Astrocyte (in vitro differentiated cells and primary cell): ENCODE measurements at regions not wholly inside any gene's neighbourhood (a gene's known extent, or its start where the extent isn't known, plus 50 kb on each side); places are given as distances from the start of the nearest gene placed in this dataset.

Source experiments
- DNase-seq: peaks from one replicate; pipeline ENCODE4 v3.0.0-alpha.2; 2010; ENCODE audit warnings: low read depth
- FAIRE-seq: peaks from 2 replicates; lab custom pipeline; 2011; peaks lifted over from hg19 to GRCh38; lab: Jason Lieb, UNC
- H2AFZ ChIP-seq: 2 replicates; pipeline ENCODE4 v1.6.0; 2012; ENCODE audit warnings: low read depth, low read length, inconsistent platforms
- H3K27ac ChIP-seq: 2 replicates; pipeline ENCODE4 v1.5.1; 2011; ENCODE audit warnings: low read depth, low read length, inconsistent platforms
- H3K27me3 ChIP-seq: 2 replicates; pipeline ENCODE4 v1.6.0; 2011; ENCODE audit warnings: low read length, inconsistent platforms; ENCODE audit not compliant: insufficient read depth
- H3K36me3 ChIP-seq: 2 replicates; pipeline ENCODE4 v1.5.1; 2011; ENCODE audit warnings: low read length, inconsistent platforms; ENCODE audit not compliant: insufficient read depth
- H3K4me1 ChIP-seq: 2 replicates; pipeline ENCODE4 v1.5.1; 2011; ENCODE audit warnings: low read length, inconsistent platforms; ENCODE audit not compliant: insufficient read depth
- H3K4me2 ChIP-seq: 2 replicates; pipeline ENCODE4 v1.6.0; 2012; ENCODE audit warnings: low read length, inconsistent platforms
- H3K4me3 ChIP-seq: 2 replicates; pipeline ENCODE4 v1.5.1; 2011; ENCODE audit warnings: low read depth, mild to moderate bottlenecking, low read length, inconsistent platforms; ENCODE audit not compliant: insufficient read depth
- H3K79me2 ChIP-seq: 2 replicates; pipeline ENCODE4 v1.6.0; 2012; ENCODE audit warnings: mild to moderate bottlenecking, low read length, inconsistent platforms; ENCODE audit not compliant: insufficient read depth
- H3K9ac ChIP-seq: 2 replicates; pipeline ENCODE4 v1.6.0; 2012; ENCODE audit warnings: mild to moderate bottlenecking, low read length, inconsistent platforms
- H3K9me3 ChIP-seq: 2 replicates; pipeline ENCODE4 v1.5.1; 2012; ENCODE audit warnings: low read depth, mild to moderate bottlenecking, low read length, inconsistent platforms; ENCODE audit not compliant: insufficient read depth
- H4K20me1 ChIP-seq: 2 replicates; pipeline ENCODE4 v1.6.0; 2012; ENCODE audit warnings: low read length, inconsistent platforms; ENCODE audit not compliant: insufficient read depth
- H3K27ac Mint-ChIP-seq: one replicate; pipeline ENCODE4 v1.8.0; 2021; ENCODE audit warnings: mild to moderate bottlenecking, mixed read lengths; ENCODE audit not compliant: unreplicated experiment
- H3K27me3 Mint-ChIP-seq: one replicate; pipeline ENCODE4 v1.8.0; 2021; ENCODE audit warnings: low read depth, mixed read lengths; ENCODE audit not compliant: unreplicated experiment
- H3K36me3 Mint-ChIP-seq: one replicate; pipeline ENCODE4 v1.8.0; 2021; ENCODE audit warnings: low read depth, mixed read lengths; ENCODE audit not compliant: unreplicated experiment
- H3K4me1 Mint-ChIP-seq: one replicate; pipeline ENCODE4 v1.8.0; 2021; ENCODE audit warnings: low read depth, mixed read lengths; ENCODE audit not compliant: unreplicated experiment
- H3K4me3 Mint-ChIP-seq: one replicate; pipeline ENCODE4 v1.8.0; 2021; ENCODE audit warnings: mild to moderate bottlenecking, moderate library complexity, mixed read lengths; ENCODE audit not compliant: unreplicated experiment
- H3K9me3 Mint-ChIP-seq: one replicate; pipeline ENCODE4 v1.8.0; 2021; ENCODE audit warnings: mild to moderate bottlenecking, mixed read lengths; ENCODE audit not compliant: unreplicated experiment
- EZH2 ChIP-seq: IDR thresholded peaks from 2 replicates; pipeline ENCODE4 v1.6.1; 2012; ENCODE audit warnings: mild to moderate bottlenecking, low read length, inconsistent platforms; ENCODE audit not compliant: insufficient read depth
- TF ChIP-seq, protein P1 (sequence below): IDR thresholded peaks from 2 replicates; pipeline ENCODE4 v1.5.1; 2011; ENCODE audit warnings: low read depth, mild to moderate bottlenecking, inconsistent platforms, low read length, moderate library complexity; ENCODE audit not compliant: insufficient read depth

DNA sequence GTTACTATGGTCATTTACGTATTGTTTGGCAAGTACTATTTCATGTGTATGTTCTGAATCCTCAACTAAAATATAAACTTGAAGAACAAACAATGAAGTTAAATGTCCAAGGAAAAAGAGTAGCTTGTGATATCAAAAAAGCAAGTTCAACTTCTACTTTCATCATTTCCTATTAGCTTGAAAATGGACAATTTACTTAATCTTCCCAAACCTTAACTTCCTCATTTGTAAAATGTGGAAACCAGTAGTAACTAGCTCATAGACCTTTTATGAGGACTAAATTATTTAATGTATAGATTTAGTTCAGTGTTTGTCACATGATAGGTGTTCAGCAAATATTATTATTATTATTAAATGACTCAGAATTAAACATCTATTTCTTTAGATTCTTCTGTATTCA is 276.8 kb upstream of the TET2 start:
- no peaks in the 10 kb centered on the region for H3K9me3 Mint-ChIP-seq
- H3K4me1 ChIP-seq: no peaks in the 10 kb centered on the region
- no peaks in the 10 kb centered on the region for H3K36me3 ChIP-seq
- no peaks in the 10 kb centered on the region for H4K20me1 ChIP-seq
- no peaks in the 10 kb centered on the region for H3K27me3 ChIP-seq
- H3K4me3 ChIP-seq: no peak overlapping the region
- H3K27me3 Mint-ChIP-seq: no peaks in the 10 kb centered on the region
- no peaks in the 10 kb centered on the region for H3K79me2 ChIP-seq
- H3K36me3 Mint-ChIP-seq: no peaks in the 10 kb centered on the region
- H3K4me2 ChIP-seq: no peak overlapping the region
- no peaks in the 10 kb centered on the region for H3K4me1 Mint-ChIP-seq
- H2AFZ ChIP-seq: no peak overlapping the region
- no peak overlapping the region for H3K27ac ChIP-seq
- TF ChIP-seq, protein P1, sequence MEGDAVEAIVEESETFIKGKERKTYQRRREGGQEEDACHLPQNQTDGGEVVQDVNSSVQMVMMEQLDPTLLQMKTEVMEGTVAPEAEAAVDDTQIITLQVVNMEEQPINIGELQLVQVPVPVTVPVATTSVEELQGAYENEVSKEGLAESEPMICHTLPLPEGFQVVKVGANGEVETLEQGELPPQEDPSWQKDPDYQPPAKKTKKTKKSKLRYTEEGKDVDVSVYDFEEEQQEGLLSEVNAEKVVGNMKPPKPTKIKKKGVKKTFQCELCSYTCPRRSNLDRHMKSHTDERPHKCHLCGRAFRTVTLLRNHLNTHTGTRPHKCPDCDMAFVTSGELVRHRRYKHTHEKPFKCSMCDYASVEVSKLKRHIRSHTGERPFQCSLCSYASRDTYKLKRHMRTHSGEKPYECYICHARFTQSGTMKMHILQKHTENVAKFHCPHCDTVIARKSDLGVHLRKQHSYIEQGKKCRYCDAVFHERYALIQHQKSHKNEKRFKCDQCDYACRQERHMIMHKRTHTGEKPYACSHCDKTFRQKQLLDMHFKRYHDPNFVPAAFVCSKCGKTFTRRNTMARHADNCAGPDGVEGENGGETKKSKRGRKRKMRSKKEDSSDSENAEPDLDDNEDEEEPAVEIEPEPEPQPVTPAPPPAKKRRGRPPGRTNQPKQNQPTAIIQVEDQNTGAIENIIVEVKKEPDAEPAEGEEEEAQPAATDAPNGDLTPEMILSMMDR: no peak
- no peak for TF ChIP-seq EZH2
- no peak overlapping the region for H3K27ac Mint-ChIP-seq
- H3K4me3 Mint-ChIP-seq: no peak overlapping the region
- FAIRE-seq (no peak), DNase-seq (no peak)
- H3K9me3 ChIP-seq: no peaks in the 10 kb centered on the region
- H3K9ac ChIP-seq: no peak overlapping the region

DNA sequence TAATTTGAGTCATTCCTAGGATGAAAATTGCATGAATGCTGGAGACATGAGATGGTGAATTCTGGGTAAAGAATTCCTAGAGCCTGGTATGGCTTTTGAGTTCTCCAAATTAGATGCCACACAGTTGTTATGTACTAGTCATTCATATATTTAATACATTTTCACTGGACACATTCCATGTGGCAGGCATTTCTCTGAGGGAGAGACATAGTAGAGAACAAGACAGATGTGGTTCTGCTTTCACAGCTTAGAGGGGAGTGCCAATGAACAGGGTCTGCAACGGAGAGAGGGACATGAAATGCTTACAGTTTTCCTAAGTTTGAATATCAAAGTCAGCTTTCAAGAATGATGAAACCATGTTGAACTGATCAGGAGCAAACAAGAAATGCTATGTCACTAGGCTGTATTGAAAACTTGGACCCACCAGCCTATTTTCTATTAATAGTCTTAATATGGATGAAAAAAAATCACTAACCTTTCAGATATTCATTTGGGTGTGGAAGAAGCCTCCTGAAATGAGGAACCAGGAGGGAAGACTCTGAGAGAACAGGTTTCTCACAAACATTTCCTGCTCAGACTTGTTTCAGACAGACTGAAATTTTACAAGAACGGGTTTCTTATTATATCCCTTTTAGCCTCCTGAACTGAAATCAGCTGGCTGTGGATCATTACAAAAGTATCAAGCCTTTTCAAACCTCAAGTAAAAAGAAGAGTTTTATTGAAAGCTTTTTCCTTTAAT is 276.0 kb upstream of the TET2 start:
- Histone ChIP-seq H4K20me1 (no peaks in the 10 kb centered on the region), H3K27me3 (no peaks in the 10 kb centered on the region), H3K36me3 (no peaks in the 10 kb centered on the region), H2AFZ (no peak overlapping the region), H3K4me1 (no peaks in the 10 kb centered on the region), H3K9ac (no peak overlapping the region), H3K9me3 (no peaks in the 10 kb centered on the region), H3K4me2 (no peak overlapping the region), H3K79me2 (no peaks in the 10 kb centered on the region), H3K4me3 (no peak overlapping the region), H3K27ac (no peak overlapping the region)
- H3K27ac Mint-ChIP-seq: no peak overlapping the region
- H3K36me3 Mint-ChIP-seq: no peaks in the 10 kb centered on the region
- no peaks in the 10 kb centered on the region for H3K27me3 Mint-ChIP-seq
- no peaks in the 10 kb centered on the region for H3K9me3 Mint-ChIP-seq
- TF ChIP-seq, protein P1: no peak
- no peak for TF ChIP-seq EZH2
- FAIRE-seq (no peak), DNase-seq (no peak)
- no peaks in the 10 kb centered on the region for H3K4me1 Mint-ChIP-seq
- no peak overlapping the region for H3K4me3 Mint-ChIP-seq

DNA sequence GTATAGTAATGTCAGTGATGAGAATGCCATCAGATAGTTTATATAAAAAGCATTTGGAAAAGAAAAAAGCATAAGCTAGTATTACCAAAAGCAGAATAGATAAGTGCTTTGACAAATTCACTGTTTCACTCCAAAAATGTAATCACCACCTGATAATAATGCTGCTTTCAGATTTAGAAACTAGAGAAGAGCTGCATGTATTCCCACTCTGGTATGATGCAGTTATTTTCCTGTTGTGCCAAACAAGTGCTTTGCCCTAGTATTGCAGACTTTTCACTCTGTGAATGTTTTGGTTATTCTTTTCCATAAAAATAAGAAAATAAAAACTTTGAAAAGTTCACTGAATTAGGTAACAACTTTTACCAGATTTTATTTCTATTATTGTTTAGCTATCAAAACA is 267.7 kb upstream of the TET2 start:
- no peak for DNase-seq
- H4K20me1 ChIP-seq: no peaks in the 10 kb centered on the region
- H3K27ac Mint-ChIP-seq: no peak overlapping the region
- H3K4me2 ChIP-seq: no peak overlapping the region
- no peaks in the 10 kb centered on the region for H3K4me1 Mint-ChIP-seq
- no peaks in the 10 kb centered on the region for H3K36me3 Mint-ChIP-seq
- H3K4me3 ChIP-seq: no peak overlapping the region
- no peaks in the 10 kb centered on the region for H3K36me3 ChIP-seq
- FAIRE-seq: peak; percentile 5
- H3K27me3 ChIP-seq: no peaks in the 10 kb centered on the region
- no peaks in the 10 kb centered on the region for H3K79me2 ChIP-seq
- no peaks in the 10 kb centered on the region for H3K9me3 ChIP-seq
- no peak overlapping the region for H3K9ac ChIP-seq
- no peaks in the 10 kb centered on the region for H3K9me3 Mint-ChIP-seq
- no peaks in the 10 kb centered on the region for H3K4me1 ChIP-seq
- H2AFZ ChIP-seq: no peak overlapping the region
- no peaks in the 10 kb centered on the region for H3K27me3 Mint-ChIP-seq
- no peak overlapping the region for H3K4me3 Mint-ChIP-seq
- H3K27ac ChIP-seq: no peak overlapping the region
- TF ChIP-seq, protein P1: no peak
- no peak for TF ChIP-seq EZH2
